IMR-90 (cell line): ENCODE measurements at regions not wholly inside any gene's neighbourhood (a gene's known extent, or its start where the extent isn't known, plus 50 kb on each side); places are given as distances from the start of the nearest gene placed in this dataset.
"Not testable (repeated sequence)": the region's sequence is repeated elsewhere in the genome, so short reads cannot be mapped to it uniquely, and the experiment has no call there.

Source experiments
- ATAC-seq: fragments of 200-7000 bp; cut with Tn5 transposase; 2 replicates; pipeline ENCODE4 v1.9.1; 2020; ENCODE audit warnings: low read depth, mild to moderate bottlenecking, moderate library complexity
- BruUV-seq: library from RNA; stranded (reverse); fragments of 400-500 nt; replicated peaks from 2 replicates; lab custom pipeline; 2021; lab: Mats Ljungman, UMichigan
- CTCF ChIA-PET: fragments of 300-600 bp; formaldehyde crosslinking; extraction: SDS; loops from one replicate; lab custom pipeline; 2021; ENCODE audit warnings: antibody characterized with exemption; lab: Yijun Ruan, JAX
- POLR2A ChIA-PET: fragments of 300-600 bp; sonication (Branson Sonifier 250); formaldehyde crosslinking; loops from one replicate; lab custom pipeline; 2022; ENCODE audit warnings: antibody characterized with exemption; ENCODE audit not compliant: unreplicated experiment; lab: Charles Lee
- DNase-seq: peaks from one replicate; pipeline ENCODE4 v3.0.0; 2013
- H2AFZ ChIP-seq: replicated peaks from 2 replicates; pipeline ENCODE3; 2013; ENCODE audit warnings: low read length, mild to moderate bottlenecking; ENCODE audit not compliant: poor library complexity
- H2AK5ac ChIP-seq: 2 replicates; pipeline ENCODE4 v1.6.1; 2013; ENCODE audit warnings: low read depth, low read length, inconsistent platforms
- H2AK9ac ChIP-seq: replicated peaks from 2 replicates; pipeline ENCODE3; 2013; ENCODE audit warnings: mild to moderate bottlenecking, low read depth, low read length, moderate library complexity; ENCODE audit not compliant: poor library complexity
- H2BK120ac ChIP-seq: 2 replicates; pipeline ENCODE4 v1.6.1; 2013; ENCODE audit warnings: low read depth, low read length, inconsistent platforms
- H2BK15ac ChIP-seq: 3 replicates; pipeline ENCODE4 v1.6.1; 2013; ENCODE audit warnings: low read depth, low read length, inconsistent platforms
- H2BK20ac ChIP-seq: 2 replicates; pipeline ENCODE4 v1.6.1; 2013; ENCODE audit warnings: low read depth, mild to moderate bottlenecking, inconsistent platforms, low read length, moderate library complexity
- H2BK5ac ChIP-seq: 2 replicates; pipeline ENCODE4 v1.6.1; 2013; ENCODE audit warnings: mild to moderate bottlenecking, low read depth, low read length, inconsistent platforms; ENCODE audit not compliant: poor library complexity, severe bottlenecking
- H3K14ac ChIP-seq: replicated peaks from 2 replicates; pipeline ENCODE4 v1.6.1; 2013; ENCODE audit warnings: low read depth, low read length, inconsistent platforms
- H3K18ac ChIP-seq: 2 replicates; pipeline ENCODE4 v1.6.1; 2013; ENCODE audit warnings: low read depth, low read length, control low read depth
- H3K23ac ChIP-seq: 2 replicates; pipeline ENCODE4 v1.6.1; 2013; ENCODE audit warnings: low read depth, low read length, inconsistent platforms
- H3K27ac ChIP-seq: 2 replicates; pipeline ENCODE4 v1.5.1; 2013; ENCODE audit warnings: mild to moderate bottlenecking, control low read depth, low read length; ENCODE audit not compliant: insufficient read depth
- H3K27me3 ChIP-seq: 2 replicates; pipeline ENCODE4 v1.6.1; 2013; ENCODE audit warnings: low read length; ENCODE audit not compliant: control insufficient read depth, insufficient read depth
- H3K36me3 ChIP-seq: 2 replicates; pipeline ENCODE4 v1.6.1; 2013; ENCODE audit warnings: low read length, mixed read lengths; ENCODE audit not compliant: control insufficient read depth, insufficient read depth
- H3K4ac ChIP-seq: 2 replicates; pipeline ENCODE4 v1.6.1; 2013; ENCODE audit warnings: low read depth, low read length, inconsistent platforms
- H3K4me1 ChIP-seq: 2 replicates; pipeline ENCODE4 v1.6.1; 2013; ENCODE audit warnings: low read length, mixed read lengths; ENCODE audit not compliant: control insufficient read depth, insufficient read depth
- H3K4me2 ChIP-seq: 2 replicates; pipeline ENCODE4 v1.6.1; 2013; ENCODE audit warnings: low read depth, mild to moderate bottlenecking, control low read depth, low read length, moderate library complexity
- H3K4me3 ChIP-seq: 2 replicates; pipeline ENCODE4 v1.5.1; 2013; ENCODE audit warnings: low read depth, mild to moderate bottlenecking, control low read depth, low read length, moderate library complexity; ENCODE audit not compliant: insufficient read depth
- H3K56ac ChIP-seq: 2 replicates; pipeline ENCODE4 v1.6.1; 2013; ENCODE audit warnings: low read length, inconsistent platforms; ENCODE audit not compliant: insufficient read depth; ENCODE audit errors: extremely low read depth
- H3K79me1 ChIP-seq, 2 experiments: 2 replicates each; pipeline ENCODE4 v1.6.1; 2013; ENCODE audit warnings: low read length in 2 of 2, inconsistent platforms in 1 of 2, low read depth in 1 of 2
- H3K9ac ChIP-seq: 2 replicates; pipeline ENCODE4 v1.6.1; 2013; ENCODE audit warnings: low read depth, low read length, control low read depth
- H3K9me1 ChIP-seq: 2 replicates; pipeline ENCODE4 v1.6.1; 2013; ENCODE audit warnings: low read length, inconsistent platforms; ENCODE audit not compliant: insufficient read depth
- H3K9me3 ChIP-seq: 2 replicates; pipeline ENCODE4 v1.6.1; 2013; ENCODE audit warnings: low read length; ENCODE audit not compliant: control insufficient read depth, insufficient read depth
- H4K20me1 ChIP-seq: 2 replicates; pipeline ENCODE4 v1.6.1; 2013; ENCODE audit warnings: low read length, inconsistent platforms; ENCODE audit not compliant: insufficient read depth
- H4K5ac ChIP-seq: 2 replicates; pipeline ENCODE4 v1.6.1; 2013; ENCODE audit warnings: mild to moderate bottlenecking, low read depth, low read length, control low read depth
- H4K8ac ChIP-seq, 2 experiments: 2 replicates each; pipeline ENCODE4 v1.6.1; 2013; ENCODE audit warnings: low read depth in 2 of 2, low read length in 2 of 2, control low read depth in 1 of 2, inconsistent platforms in 1 of 2
- H4K91ac ChIP-seq: 2 replicates; pipeline ENCODE4 v1.6.1; 2013; ENCODE audit warnings: low read depth, low read length, inconsistent platforms; ENCODE audit not compliant: insufficient read depth
- WGBS, 2 experiments: methylation state at CpG; one replicate each; pipeline versions ENCODE4 v1.1.5 to v1.1.7; 2013; ENCODE audit warnings: missing lambda C conversion rate in 2 of 2; ENCODE audit not compliant: insufficient read length in 1 of 2; ENCODE audit errors: extremely low coverage in 2 of 2; 5-methylcytosine and 5-hydroxymethylcytosine counted together
- dilution Hi-C: fragments of 300-500 bp; cut with HindIII; formaldehyde crosslinking; loops from one replicate; pipeline ENCODE4 v1.14.3; 2018; ENCODE audit warnings: low sequenced_read_pairs; ENCODE audit not compliant: unreplicated experiment
- in situ Hi-C: fragments of 300-500 bp; cut with MboI; formaldehyde crosslinking; loops from 3 replicates; pipeline ENCODE4 v1.14.3; 2019; ENCODE audit warnings: low sequenced_read_pairs, inconsistent platforms, mixed read lengths
- intact Hi-C: fragments of 100-400 bp; cut with micrococcal nuclease; formaldehyde crosslinking; loops from 2 replicates; pipeline ENCODE4 v1.10.0; 2022

DNA sequence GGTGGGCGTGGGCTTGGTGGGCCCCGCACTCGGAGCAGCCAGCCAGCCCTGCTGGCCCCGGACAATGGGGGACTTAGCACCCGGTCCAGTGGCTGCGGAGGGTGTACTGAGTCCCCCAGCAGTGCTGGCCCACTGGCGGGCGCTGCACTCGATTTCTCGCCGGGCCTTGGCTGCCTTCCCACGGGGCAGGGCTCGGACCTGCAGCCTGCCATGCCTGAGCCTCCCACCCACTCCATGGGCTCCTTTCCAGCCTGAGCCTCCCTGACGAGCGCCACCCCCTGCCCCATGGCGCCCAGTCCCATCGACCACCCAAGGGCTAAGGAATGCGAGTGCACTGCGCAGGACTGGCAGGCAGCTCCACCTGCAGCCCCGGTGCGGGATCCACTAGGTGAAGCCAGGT is 2147.6 kb downstream of the LRRC4C start:
- not testable (repeated sequence) for BruUV-seq

More for the DNA sequence above, 2147.6 kb downstream of the LRRC4C start:
- H3K18ac ChIP-seq, H2AK5ac ChIP-seq, H4K8ac ChIP-seq, H3K79me1 ChIP-seq, H3K4me3 ChIP-seq, CTCF ChIA-PET, H2BK120ac ChIP-seq, ATAC-seq, DNase-seq, H3K9ac ChIP-seq, H2BK5ac ChIP-seq, H3K4me2 ChIP-seq, H3K27me3 ChIP-seq, H3K27ac ChIP-seq, H2AFZ ChIP-seq, POLR2A ChIA-PET, in situ Hi-C loops, H3K14ac ChIP-seq, H4K5ac ChIP-seq, H2BK15ac ChIP-seq, H4K20me1 ChIP-seq, H3K9me1 ChIP-seq, H3K9me3 ChIP-seq, dilution Hi-C loops, intact Hi-C loops, H2BK20ac ChIP-seq, H2AK9ac ChIP-seq, H3K4ac ChIP-seq, H4K91ac ChIP-seq, H3K23ac ChIP-seq, H3K56ac ChIP-seq, H3K4me1 ChIP-seq, H3K36me3 ChIP-seq: not testable (repeated sequence)
- WGBS, 2 experiments, result no CpG with 5 or more reads among the region's 21 CpGs
